Choroid plexus epithelial cell (primary cell): ENCODE measurements at regions not wholly inside any gene's neighbourhood (a gene's known extent, or its start where the extent isn't known, plus 50 kb on each side); places are given as distances from the start of the nearest gene placed in this dataset.
"Not testable (repeated sequence)": the region's sequence is repeated elsewhere in the genome, so short reads cannot be mapped to it uniquely, and the experiment has no call there.

Source experiments
- DNase-seq: peaks from one replicate; pipeline ENCODE4 v3.0.0-alpha.2; 2010; ENCODE audit warnings: low read depth
- H3K4me3 ChIP-seq: 2 replicates; pipeline ENCODE4 v1.5.1; 2011; ENCODE audit warnings: low read depth, mild to moderate bottlenecking, control low read depth, low read length, moderate library complexity
- TF ChIP-seq, protein P1 (sequence below): conservative IDR thresholded peaks from 2 replicates; pipeline ENCODE4 v1.5.1; 2011; ENCODE audit warnings: low read depth, mild to moderate bottlenecking, control low read depth, inconsistent platforms, low read length, moderate library complexity

- TF ChIP-seq, protein P1, sequence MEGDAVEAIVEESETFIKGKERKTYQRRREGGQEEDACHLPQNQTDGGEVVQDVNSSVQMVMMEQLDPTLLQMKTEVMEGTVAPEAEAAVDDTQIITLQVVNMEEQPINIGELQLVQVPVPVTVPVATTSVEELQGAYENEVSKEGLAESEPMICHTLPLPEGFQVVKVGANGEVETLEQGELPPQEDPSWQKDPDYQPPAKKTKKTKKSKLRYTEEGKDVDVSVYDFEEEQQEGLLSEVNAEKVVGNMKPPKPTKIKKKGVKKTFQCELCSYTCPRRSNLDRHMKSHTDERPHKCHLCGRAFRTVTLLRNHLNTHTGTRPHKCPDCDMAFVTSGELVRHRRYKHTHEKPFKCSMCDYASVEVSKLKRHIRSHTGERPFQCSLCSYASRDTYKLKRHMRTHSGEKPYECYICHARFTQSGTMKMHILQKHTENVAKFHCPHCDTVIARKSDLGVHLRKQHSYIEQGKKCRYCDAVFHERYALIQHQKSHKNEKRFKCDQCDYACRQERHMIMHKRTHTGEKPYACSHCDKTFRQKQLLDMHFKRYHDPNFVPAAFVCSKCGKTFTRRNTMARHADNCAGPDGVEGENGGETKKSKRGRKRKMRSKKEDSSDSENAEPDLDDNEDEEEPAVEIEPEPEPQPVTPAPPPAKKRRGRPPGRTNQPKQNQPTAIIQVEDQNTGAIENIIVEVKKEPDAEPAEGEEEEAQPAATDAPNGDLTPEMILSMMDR = no peak
- no peak for DNase-seq
Observed at GRCh38 chr5:42168091-42168670, 243.1 kb downstream of the FBXO4 start.

GRCh38 chr5:42176118-42176517, 247.1 kb upstream of the GHR start:
- H3K4me3 ChIP-seq, DNase-seq: not testable (repeated sequence)

More at GRCh38 chr5:42168091-42168670, 243.1 kb downstream of the FBXO4 start:
- no peak overlapping the region for H3K4me3 ChIP-seq

GRCh38 chr5:42179843-42180242, 243.4 kb upstream of the GHR start:
- DNase-seq, H3K4me3 ChIP-seq: not testable (repeated sequence)

GRCh38 chr5:42216904-42217303, 206.3 kb upstream of the GHR start:
- TF ChIP-seq, protein P1 = no peak
- DNase-seq = no peak
- H3K4me3 ChIP-seq = no peak overlapping the region

- TF ChIP-seq, protein P1 = no peak
- no peak overlapping the region for H3K4me3 ChIP-seq
- DNase-seq = no peak
Observed at GRCh38 chr5:42217791-42218190, 205.4 kb upstream of the GHR start.

GRCh38 chr5:42225009-42225408, 198.2 kb upstream of the GHR start:
- no peak for DNase-seq
- TF ChIP-seq, protein P1 = no peak

GRCh38 chr5:42228279-42228678, 195.0 kb upstream of the GHR start:
- no peak for DNase-seq
- TF ChIP-seq, protein P1 = no peak
- H3K4me3 ChIP-seq = no peak overlapping the region

More at GRCh38 chr5:42225009-42225408, 198.2 kb upstream of the GHR start:
- no peak overlapping the region for H3K4me3 ChIP-seq

GRCh38 chr5:42230839-42231238, 192.4 kb upstream of the GHR start:
- no peak for DNase-seq
- TF ChIP-seq, protein P1 = no peak
- H3K4me3 ChIP-seq = no peak overlapping the region
